GM12865 (cell line): ENCODE measurements at regions not wholly inside any gene's neighbourhood (a gene's known extent, or its start where the extent isn't known, plus 50 kb on each side); places are given as distances from the start of the nearest gene placed in this dataset.

Experiments used
- DNase-seq: peaks from one replicate; pipeline ENCODE4 v3.0.0; 2010; ENCODE audit warnings: low read depth
- H3K4me3 ChIP-seq: 2 replicates; pipeline ENCODE4 v1.5.1; 2011; ENCODE audit warnings: mild to moderate bottlenecking, low read depth, low read length, control low read depth
- CTCF ChIP-seq: IDR thresholded peaks from 2 replicates; pipeline ENCODE4 v1.5.1; 2011; ENCODE audit warnings: low read length, control low read depth, low read depth, inconsistent platforms; ENCODE audit not compliant: insufficient read depth; ENCODE audit errors: missing control alignments

GRCh38 chr1:228963795-228964177 is 228.5 kb downstream of the RHOU start:
- no peak for TF ChIP-seq CTCF

GRCh38 chr1:228964178-228965089 is 229.2 kb downstream of the RHOU start:
- H3K4me3 ChIP-seq, result no peak overlapping the region
- no peak for DNase-seq
- no peak for TF ChIP-seq CTCF

More at GRCh38 chr1:228963795-228964177, 228.5 kb downstream of the RHOU start:
- no peak overlapping the region for H3K4me3 ChIP-seq
- no peak for DNase-seq

- no peak for TF ChIP-seq CTCF
- no peak overlapping the region for H3K4me3 ChIP-seq
- no peak for DNase-seq
These were observed 233.8 kb downstream of the RHOU start for GRCh38 chr1:228968891-228969606.

GRCh38 chr1:228969953-228970800 is 234.9 kb downstream of the RHOU start:
- no peak for TF ChIP-seq CTCF
- DNase-seq, result no peak

GRCh38 chr1:228972576-228972975 is 237.3 kb downstream of the RHOU start:
- H3K4me3 ChIP-seq, result no peak overlapping the region
- TF ChIP-seq CTCF, result no peak
- DNase-seq, result no peak

More at GRCh38 chr1:228969953-228970800, 234.9 kb downstream of the RHOU start:
- H3K4me3 ChIP-seq, result no peak overlapping the region

GRCh38 chr1:228974273-228974672 is 239.0 kb downstream of the RHOU start:
- no peak overlapping the region for H3K4me3 ChIP-seq
- no peak for DNase-seq
- no peak for TF ChIP-seq CTCF
